ENCODE measurements at regions not wholly inside any gene's neighbourhood (a gene's known extent, or its start where the extent isn't known, plus 50 kb on each side); places are given as distances from the start of the nearest gene placed in this dataset.
A peak's percentile ranks its signal among the peaks of the same experiment; 100 is the strongest.
"Not testable (repeated sequence)": the region's sequence is repeated elsewhere in the genome, so short reads cannot be mapped to it uniquely, and the experiment has no call there.

- DNase-seq (ENCODE audit: low spot score), result no peak
Measured at GRCh38 chr12:125776212-125776611, 711.0 kb downstream of the AACS start.

- no peak for DNase-seq (ENCODE audit: low spot score)
Measured at GRCh38 chr12:125786143-125786542, 720.9 kb downstream of the AACS start.

- peak; percentile 11 for DNase-seq (ENCODE audit: low spot score)
Measured at GRCh38 chr12:125794401-125794800, 729.2 kb downstream of the AACS start.

GRCh38 chr12:125797421-125798175, 732.4 kb downstream of the AACS start:
- no peak for DNase-seq (ENCODE audit: low spot score)

- DNase-seq (ENCODE audit: low spot score), result no peak
Measured at GRCh38 chr12:125804660-125805059, 739.4 kb downstream of the AACS start.

- no peak for DNase-seq (ENCODE audit: low spot score)
Measured at GRCh38 chr12:125824276-125824675, 759.0 kb downstream of the AACS start.

- DNase-seq (ENCODE audit: low spot score), result no peak
Measured at GRCh38 chr12:125835852-125836251, 770.6 kb downstream of the AACS start.

GRCh38 chr12:125836647-125837046, 771.4 kb downstream of the AACS start:
- no peak for DNase-seq (ENCODE audit: low spot score)

- no peak for DNase-seq (ENCODE audit: low spot score)
Measured at GRCh38 chr12:125841332-125841731, 776.1 kb downstream of the AACS start.

- peak; percentile 9 for DNase-seq (ENCODE audit: low spot score)
Measured at GRCh38 chr12:125852116-125852515, 786.9 kb downstream of the AACS start.

GRCh38 chr12:125852679-125853078, 787.4 kb downstream of the AACS start:
- DNase-seq (ENCODE audit: low spot score), result no peak

GRCh38 chr12:125853670-125854069, 788.4 kb downstream of the AACS start:
- no peak for DNase-seq (ENCODE audit: low spot score)

GRCh38 chr12:125856366-125856765, 791.1 kb downstream of the AACS start:
- DNase-seq (ENCODE audit: low spot score), result no peak

GRCh38 chr12:125856896-125857295, 791.7 kb downstream of the AACS start:
- no peak for DNase-seq (ENCODE audit: low spot score)

- DNase-seq (ENCODE audit: low spot score), result no peak
Measured at GRCh38 chr12:125860672-125861288, 795.5 kb downstream of the AACS start.

GRCh38 chr12:125861299-125862281, 796.4 kb downstream of the AACS start:
- no peak for DNase-seq (ENCODE audit: low spot score)

- DNase-seq (ENCODE audit: low spot score), result not testable (repeated sequence)
Measured at GRCh38 chr12:125865236-125865635, 800.0 kb downstream of the AACS start.

GRCh38 chr12:125871811-125872594, 806.8 kb downstream of the AACS start:
- no peak for DNase-seq (ENCODE audit: low spot score)

- no peak for DNase-seq (ENCODE audit: low spot score)
Measured at GRCh38 chr12:125873016-125873415, 807.8 kb downstream of the AACS start.

- no peak for DNase-seq (ENCODE audit: low spot score)
Measured at GRCh38 chr12:125878483-125878882, 813.2 kb downstream of the AACS start.

- no peak for DNase-seq (ENCODE audit: low spot score)
Measured at GRCh38 chr12:125882141-125882540, 816.9 kb downstream of the AACS start.

- DNase-seq (ENCODE audit: low spot score), result no peak
Measured at GRCh38 chr12:125888921-125889320, 823.7 kb downstream of the AACS start.
